Activated gamma-delta T cell treated with anti-CD3 and anti-CD28 coated beads, Interleukin-2, amount 50 U/mL, for 16 hours (primary cell): ENCODE measurements at regions not wholly inside any gene's neighbourhood (a gene's known extent, or its start where the extent isn't known, plus 50 kb on each side); places are given as distances from the start of the nearest gene placed in this dataset.
"Not testable (repeated sequence)": the region's sequence is repeated elsewhere in the genome, so short reads cannot be mapped to it uniquely, and the experiment has no call there.

ENCODE experiments used
- DNase-seq: peaks from one replicate; pipeline ENCODE4 v3.0.0-alpha.2; 2020; ENCODE audit warnings: low read depth

DNA sequence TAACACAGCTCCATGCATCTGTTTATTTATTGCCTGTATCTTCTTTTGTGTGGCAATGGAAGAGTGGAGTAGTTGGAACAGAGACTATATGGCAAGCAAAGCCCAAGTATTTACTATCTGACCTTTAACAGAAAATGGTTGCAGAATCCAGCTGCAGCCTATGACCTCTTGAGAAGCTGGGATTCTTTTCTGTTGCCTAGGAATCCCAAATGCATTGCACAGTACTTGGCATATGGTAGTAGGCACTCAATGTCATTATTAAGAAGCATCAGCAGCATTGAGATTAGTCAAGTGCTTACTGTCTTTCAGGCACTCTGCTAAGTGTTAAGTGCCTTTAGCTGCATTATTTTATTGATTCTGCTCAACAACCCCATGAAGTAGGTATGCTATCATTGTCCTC is 331.6 kb downstream of the CCDC85A start:
- no peak for DNase-seq

- no peak for DNase-seq
Measured at GRCh38 chr2:56519806-56520205, 336.0 kb downstream of the CCDC85A start.

GRCh38 chr2:56522605-56523089 is 338.9 kb downstream of the CCDC85A start:
- no peak for DNase-seq

DNA sequence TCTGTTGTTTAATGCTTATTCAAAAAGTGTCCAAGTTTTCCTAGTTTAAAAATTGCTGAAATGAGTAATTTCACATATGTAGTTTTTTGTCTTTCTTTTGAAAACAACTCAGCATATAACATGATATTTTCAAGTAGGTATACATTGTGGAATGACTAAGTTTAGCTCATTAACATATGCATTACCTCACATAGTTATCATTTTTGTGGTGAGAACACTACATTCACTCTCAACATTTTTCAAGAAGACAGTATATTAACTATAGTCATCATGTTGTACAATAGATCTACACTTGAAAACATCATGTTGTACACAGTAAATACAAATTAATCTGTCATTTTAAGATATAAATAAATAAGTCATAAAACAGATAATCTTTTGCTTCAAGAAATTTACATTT is 340.0 kb downstream of the CCDC85A start:
- no peak for DNase-seq

DNA sequence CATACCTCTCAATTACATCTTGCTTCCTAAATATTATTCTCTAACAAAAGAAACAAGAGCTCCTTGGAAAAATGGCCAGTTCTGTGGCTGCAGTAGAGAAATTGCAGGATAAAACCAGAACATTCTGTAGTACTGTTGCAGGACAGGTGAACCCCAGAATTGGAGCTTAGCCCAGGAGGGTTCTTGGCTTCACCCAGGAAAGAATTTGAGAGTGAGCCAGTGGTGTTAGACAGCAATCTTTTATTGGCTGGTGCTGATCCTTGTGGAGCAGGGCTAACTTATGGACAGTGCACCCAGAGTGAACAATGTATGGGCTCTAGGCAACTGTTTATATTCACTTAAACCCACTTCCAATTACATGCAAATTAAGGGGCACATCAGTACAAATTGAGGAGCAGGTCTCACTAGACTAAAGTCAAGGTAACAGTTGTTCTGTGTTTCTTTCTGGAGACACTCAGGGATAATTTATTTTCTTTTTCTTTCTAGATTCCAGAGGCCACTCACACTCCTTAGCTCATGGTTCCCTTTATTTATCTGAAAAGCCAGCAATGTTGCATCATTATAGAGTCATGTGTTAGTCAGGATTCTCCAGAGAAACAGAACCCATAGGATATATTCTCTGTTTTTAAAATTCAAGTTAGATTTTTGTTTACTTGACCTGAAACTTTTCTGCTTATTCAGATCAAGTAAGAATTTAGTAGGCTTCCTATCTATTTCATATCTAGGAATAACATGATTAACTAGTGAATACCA is 348.1 kb downstream of the CCDC85A start:
- DNase-seq = no peak

- no peak for DNase-seq
Measured at GRCh38 chr2:56534321-56534720, 350.5 kb downstream of the CCDC85A start.

GRCh38 chr2:56537756-56538155 is 354.0 kb downstream of the CCDC85A start:
- DNase-seq = no peak

GRCh38 chr2:56539618-56540017 is 355.8 kb downstream of the CCDC85A start:
- DNase-seq = no peak

DNA sequence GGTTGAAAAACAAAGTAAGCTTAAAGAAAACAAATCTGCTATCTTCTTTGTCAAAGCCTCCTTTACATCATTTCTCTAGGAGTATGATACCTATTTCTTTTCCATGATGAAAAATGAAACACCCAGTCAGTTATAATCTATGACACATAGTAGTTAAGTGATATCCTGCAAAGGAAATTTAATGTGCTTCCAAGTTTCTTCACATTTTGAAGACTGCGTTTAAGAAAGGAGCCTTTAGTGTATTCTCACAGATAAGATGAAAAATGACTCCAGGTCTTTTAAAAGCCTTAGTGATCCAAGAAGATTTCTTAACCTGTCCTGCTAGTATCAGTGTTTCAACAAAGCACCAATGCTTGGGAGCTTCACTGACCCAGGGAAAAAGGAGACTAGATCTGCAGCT is 356.7 kb downstream of the CCDC85A start:
- no peak for DNase-seq

DNA sequence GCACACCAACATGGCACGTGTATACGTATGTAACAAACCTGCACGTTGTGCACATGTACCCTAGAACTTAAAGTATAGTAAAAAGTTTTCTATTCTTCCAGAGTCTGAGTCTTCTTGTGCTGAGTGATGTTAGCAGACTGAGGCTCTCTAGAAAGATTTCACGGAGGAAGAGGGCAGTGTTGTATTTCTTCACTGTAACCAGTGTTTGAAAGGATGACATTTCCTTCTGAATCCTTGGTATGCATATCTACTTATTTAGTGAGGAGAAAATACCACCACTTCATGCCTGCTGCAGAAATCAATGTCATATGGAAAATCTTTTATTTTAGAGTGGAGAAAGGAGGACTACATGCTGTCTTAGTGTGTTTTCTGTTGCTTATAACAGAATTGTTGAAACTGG is 357.1 kb downstream of the CCDC85A start:
- DNase-seq = no peak

GRCh38 chr2:56542213-56542612 is 358.4 kb downstream of the CCDC85A start:
- DNase-seq = no peak

GRCh38 chr2:56565143-56565542 is 381.4 kb downstream of the CCDC85A start:
- DNase-seq = no peak

DNA sequence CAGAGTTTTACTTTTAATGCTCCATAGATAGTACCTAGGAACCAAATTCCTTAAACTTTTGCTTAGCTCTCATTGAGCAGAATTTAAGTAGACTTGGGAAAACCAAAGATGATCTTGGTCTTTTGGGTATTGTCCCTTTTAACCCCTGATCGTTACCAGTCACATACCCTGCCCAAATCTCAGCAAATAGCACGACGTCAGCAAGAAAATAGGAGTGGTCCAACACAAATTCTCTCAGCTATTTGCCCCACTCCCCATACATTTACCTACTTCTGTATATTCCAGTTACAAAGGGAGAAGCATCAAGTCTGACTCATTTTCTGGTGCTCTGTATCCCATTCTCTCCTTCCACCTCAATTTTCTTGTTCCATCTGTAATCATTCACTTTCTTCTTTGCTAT is 387.3 kb downstream of the CCDC85A start:
- no peak for DNase-seq

GRCh38 chr2:56576001-56576400 is 392.2 kb downstream of the CCDC85A start:
- DNase-seq = no peak

DNA sequence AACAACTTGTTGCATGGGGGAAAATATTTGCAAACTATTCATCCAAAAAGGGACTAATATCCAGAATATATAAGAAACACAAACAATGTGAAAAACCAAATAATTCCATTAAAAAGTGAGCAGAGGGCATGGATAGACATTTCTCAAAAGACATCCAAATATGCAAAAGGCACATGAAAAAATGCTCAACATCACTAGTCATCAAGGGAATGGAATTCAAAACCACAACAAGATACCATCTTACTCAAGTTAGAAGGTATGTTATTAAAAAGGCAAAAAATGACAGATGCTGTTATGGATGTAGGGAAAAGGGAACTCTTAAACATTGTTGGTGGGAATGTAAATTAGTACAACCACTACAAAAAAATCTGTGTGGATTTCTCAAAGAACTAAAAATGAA is 396.5 kb downstream of the CCDC85A start:
- no peak for DNase-seq

- DNase-seq = no peak
Measured at GRCh38 chr2:56582570-56582969, 398.8 kb downstream of the CCDC85A start.

GRCh38 chr2:56583796-56584315 is 400.1 kb downstream of the CCDC85A start:
- no peak for DNase-seq

GRCh38 chr2:56587456-56587855 is 403.7 kb downstream of the CCDC85A start:
- no peak for DNase-seq

- DNase-seq = no peak
Measured at GRCh38 chr2:56589194-56589593, 405.4 kb downstream of the CCDC85A start.

GRCh38 chr2:56589835-56590234 is 406.0 kb downstream of the CCDC85A start:
- DNase-seq = no peak

GRCh38 chr2:56590611-56591010 is 406.8 kb downstream of the CCDC85A start:
- no peak for DNase-seq

DNA sequence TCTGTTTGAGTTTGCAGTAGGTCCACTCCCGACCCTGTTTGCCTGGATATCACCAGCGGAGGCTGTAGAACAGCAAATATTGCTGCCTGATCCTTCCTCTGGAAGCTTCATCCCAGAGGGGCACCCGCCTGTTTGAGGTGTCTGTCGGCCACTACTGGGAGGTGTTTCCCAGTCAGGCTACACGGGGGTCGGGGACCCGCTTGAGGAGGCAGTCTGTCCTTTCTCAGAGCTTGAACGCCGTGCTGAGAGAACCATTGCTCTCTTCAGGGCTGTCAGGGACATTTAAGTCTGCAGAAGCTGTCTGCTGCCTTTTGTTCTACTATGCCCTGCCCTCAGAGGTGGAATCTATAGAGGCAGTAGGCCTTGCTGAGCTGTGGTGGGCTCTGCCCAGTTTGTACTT is 422.3 kb downstream of the CCDC85A start:
- DNase-seq = not testable (repeated sequence)

DNA sequence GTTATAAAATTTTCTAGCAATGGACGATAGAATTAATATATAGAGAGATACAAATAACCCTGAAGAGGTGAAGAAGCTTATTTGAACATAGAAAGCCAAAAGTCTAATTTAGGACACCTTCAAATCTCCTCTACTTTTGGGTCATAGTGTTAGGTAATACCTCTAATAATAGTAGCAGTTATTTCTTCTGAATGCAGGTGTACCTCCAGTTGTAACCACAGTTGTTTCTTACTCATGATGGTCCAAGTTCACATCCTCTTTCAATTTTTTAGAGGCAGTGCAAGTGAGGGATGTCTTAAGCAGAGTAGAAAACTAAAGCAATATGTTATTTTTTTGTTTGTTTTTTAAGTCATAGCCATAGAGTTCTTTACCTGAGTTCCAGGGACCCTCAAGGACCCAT is 429.5 kb downstream of the CCDC85A start:
- no peak for DNase-seq

DNA sequence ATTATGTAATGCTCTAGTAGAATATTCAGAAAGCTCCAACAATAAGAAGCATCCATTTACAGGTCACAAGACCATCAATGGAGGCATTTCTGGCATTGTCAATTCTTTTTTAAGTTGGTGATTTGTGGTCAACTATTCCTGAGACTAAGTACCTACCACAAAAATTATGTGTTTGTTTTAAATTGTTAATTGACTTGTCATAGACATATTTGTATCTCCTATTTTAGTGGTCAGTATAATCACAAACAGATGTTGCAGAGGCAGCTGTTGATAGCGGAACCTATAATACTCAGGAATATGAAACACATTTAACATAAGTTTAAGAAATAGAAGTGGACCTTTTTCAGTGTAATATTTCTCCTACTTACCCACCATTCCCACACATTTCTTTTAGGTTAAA is 430.1 kb downstream of the CCDC85A start:
- DNase-seq = no peak
